Activated T-cell treated with anti-CD3 and anti-CD28 coated beads, Interleukin-2, amount 50 U/mL, for 24 hours (primary cell): ENCODE measurements at regions not wholly inside any gene's neighbourhood (a gene's known extent, or its start where the extent isn't known, plus 50 kb on each side); places are given as distances from the start of the nearest gene placed in this dataset.

ENCODE experiments used
- DNase-seq: peaks from one replicate; pipeline ENCODE4 v3.0.0-alpha.2; 2020
- H3K27ac Mint-ChIP-seq: 2 replicates; pipeline ENCODE4 v1.8.0; 2020; ENCODE audit warnings: mild to moderate bottlenecking, mixed read lengths
- H3K27me3 Mint-ChIP-seq: 2 replicates; pipeline ENCODE4 v1.8.0; 2020; ENCODE audit warnings: mixed read lengths
- H3K36me3 Mint-ChIP-seq: 2 replicates; pipeline ENCODE4 v1.8.0; 2020; ENCODE audit warnings: low read depth, mixed read lengths
- H3K4me1 Mint-ChIP-seq: 2 replicates; pipeline ENCODE4 v1.8.0; 2020; ENCODE audit warnings: low read depth, mixed read lengths
- H3K4me3 Mint-ChIP-seq: 2 replicates; pipeline ENCODE4 v1.8.0; 2020; ENCODE audit warnings: mild to moderate bottlenecking, moderate library complexity, mixed read lengths
- H3K9me3 Mint-ChIP-seq: 2 replicates; pipeline ENCODE4 v1.8.0; 2020; ENCODE audit warnings: mixed read lengths

DNA sequence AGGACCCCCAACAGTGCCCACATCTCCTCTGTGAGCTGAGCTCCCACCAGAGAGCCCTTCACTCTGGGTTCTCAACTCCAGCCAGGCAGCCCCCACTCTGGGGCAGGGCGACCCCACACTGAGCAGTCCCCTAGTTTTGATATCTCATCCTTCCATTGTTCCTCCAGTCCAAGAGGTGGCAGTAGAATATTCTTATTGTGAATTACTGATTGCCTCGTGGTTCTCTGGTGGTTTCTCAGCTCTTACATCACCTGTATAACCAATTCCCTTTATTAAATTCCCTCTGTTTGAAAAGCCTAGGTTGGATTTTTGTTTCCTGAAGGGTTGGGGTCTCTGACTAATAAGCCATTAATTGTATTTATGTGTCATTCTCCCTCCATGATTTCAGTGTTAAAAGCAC lies 407.5 kb downstream of the SETD4 start:
- Mint-ChIP-seq H3K9me3 (no peaks in the 10 kb centered on the region), H3K36me3 (no peaks in the 10 kb centered on the region), H3K27me3 (peaks cover 31% of the 10 kb centered on the region), H3K4me1 (peaks cover 4% of the 10 kb centered on the region), H3K4me3 (no peak overlapping the region), H3K27ac (no peak overlapping the region)
- DNase-seq: no peak

DNA sequence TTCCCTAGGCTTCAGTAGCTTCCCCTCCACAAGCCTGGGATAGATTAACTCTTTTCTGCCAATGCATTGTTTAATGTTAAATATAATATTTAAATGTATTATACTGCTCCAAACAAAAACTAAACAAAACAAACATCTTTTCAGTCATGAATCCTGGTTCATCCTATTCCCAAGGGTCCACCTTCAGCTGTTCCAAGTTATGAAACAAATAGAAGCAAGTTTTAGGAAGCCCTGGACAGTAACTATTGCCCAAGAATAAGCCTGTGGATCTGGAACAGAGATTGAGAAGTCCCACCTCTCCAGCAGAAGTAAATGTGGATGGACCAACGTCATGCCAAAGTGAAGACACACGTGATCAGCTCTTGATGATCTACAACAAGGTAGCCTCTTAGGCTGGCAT lies 408.1 kb downstream of the SETD4 start:
- Mint-ChIP-seq H3K27me3 (peaks cover 33% of the 10 kb centered on the region), H3K36me3 (no peaks in the 10 kb centered on the region), H3K27ac (no peak overlapping the region)

GRCh38 chr21:35651196-35651595 lies 409.1 kb downstream of the SETD4 start:
- H3K9me3 Mint-ChIP-seq: no peaks in the 10 kb centered on the region
- no peaks in the 10 kb centered on the region for H3K36me3 Mint-ChIP-seq
- H3K4me3 Mint-ChIP-seq: no peak overlapping the region
- no peak overlapping the region for H3K27ac Mint-ChIP-seq
- peaks cover 35% of the 10 kb centered on the region for H3K27me3 Mint-ChIP-seq
- DNase-seq: no peak
- H3K4me1 Mint-ChIP-seq: no peaks in the 10 kb centered on the region

More for the DNA sequence above, 408.1 kb downstream of the SETD4 start:
- no peaks in the 10 kb centered on the region for H3K9me3 Mint-ChIP-seq
- no peak for DNase-seq
- H3K4me1 Mint-ChIP-seq: no peaks in the 10 kb centered on the region
- no peak overlapping the region for H3K4me3 Mint-ChIP-seq

GRCh38 chr21:35649186-35649585 lies 411.1 kb downstream of the SETD4 start:
- no peak overlapping the region for H3K27ac Mint-ChIP-seq

DNA sequence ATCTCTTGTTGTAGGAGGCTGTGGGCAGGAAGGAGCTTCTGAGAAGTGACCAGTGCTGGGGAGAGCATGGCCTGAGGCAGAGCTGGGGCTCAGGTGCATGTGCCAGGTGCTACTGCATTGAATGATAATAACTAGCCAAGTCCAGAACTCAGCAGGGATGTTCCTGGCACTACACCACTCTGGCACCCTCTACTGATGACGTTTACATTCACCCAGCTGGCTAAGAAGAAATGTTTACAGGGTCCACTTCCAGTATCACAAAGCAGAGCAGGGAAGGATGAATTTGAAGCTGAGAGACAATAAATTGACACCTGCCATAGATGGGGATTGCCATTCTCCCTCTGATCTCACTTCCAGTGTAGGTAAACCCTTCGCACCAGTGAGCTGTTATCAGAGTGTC lies 411.8 kb downstream of the SETD4 start:
- H3K4me3 Mint-ChIP-seq: no peak overlapping the region
- peaks cover 41% of the 10 kb centered on the region for H3K27me3 Mint-ChIP-seq
- H3K4me1 Mint-ChIP-seq: no peaks in the 10 kb centered on the region
- DNase-seq: no peak
- no peak overlapping the region for H3K27ac Mint-ChIP-seq
- H3K36me3 Mint-ChIP-seq: no peaks in the 10 kb centered on the region
- no peaks in the 10 kb centered on the region for H3K9me3 Mint-ChIP-seq

More at GRCh38 chr21:35649186-35649585, 411.1 kb downstream of the SETD4 start:
- H3K9me3 Mint-ChIP-seq: no peaks in the 10 kb centered on the region
- no peak overlapping the region for H3K4me3 Mint-ChIP-seq
- H3K4me1 Mint-ChIP-seq: no peaks in the 10 kb centered on the region
- peaks cover 39% of the 10 kb centered on the region for H3K27me3 Mint-ChIP-seq
- DNase-seq: no peak
- H3K36me3 Mint-ChIP-seq: no peaks in the 10 kb centered on the region

DNA sequence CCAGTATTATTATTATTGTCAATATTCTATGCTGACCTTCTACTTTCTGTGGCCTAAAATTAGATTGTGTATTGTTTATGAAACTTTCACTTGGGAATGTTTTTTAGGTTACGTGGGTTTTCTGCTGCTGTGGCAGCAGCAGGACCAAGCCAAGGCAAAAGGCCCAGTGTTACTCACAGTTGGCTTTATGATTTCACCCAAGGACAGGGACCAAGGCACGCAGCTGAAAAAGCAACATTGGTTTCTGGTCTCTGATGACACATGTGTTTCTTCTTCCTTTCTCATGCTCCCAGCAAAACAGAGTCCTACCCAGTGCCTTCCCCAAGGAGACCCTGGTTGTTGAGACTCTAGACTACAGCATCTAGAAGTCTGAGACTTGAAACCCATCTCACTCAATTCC lies 413.7 kb downstream of the SETD4 start:
- Mint-ChIP-seq H3K4me1 (no peaks in the 10 kb centered on the region), H3K36me3 (no peaks in the 10 kb centered on the region), H3K9me3 (no peaks in the 10 kb centered on the region)

DNA sequence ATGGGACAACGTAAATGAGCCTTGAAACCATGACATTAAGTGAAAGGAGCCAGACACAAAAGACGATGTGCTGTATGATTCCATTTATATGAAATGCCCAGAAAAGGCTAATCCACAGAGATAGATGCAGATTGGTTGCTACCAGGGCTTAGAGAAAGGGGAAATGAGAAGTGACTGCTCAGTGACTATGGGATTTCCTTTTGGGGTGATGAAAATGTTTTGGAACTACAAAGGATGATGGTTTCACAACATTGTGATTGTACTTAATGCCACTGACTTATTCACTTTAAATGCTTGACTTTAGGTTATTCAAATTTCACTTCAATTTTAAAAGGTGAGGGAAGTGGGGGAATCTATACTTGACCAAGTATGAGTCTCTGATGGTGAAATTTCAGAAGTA lies 414.3 kb downstream of the SETD4 start:
- no peak overlapping the region for H3K4me3 Mint-ChIP-seq
- no peaks in the 10 kb centered on the region for H3K36me3 Mint-ChIP-seq
- no peak for DNase-seq
- no peaks in the 10 kb centered on the region for H3K9me3 Mint-ChIP-seq
- H3K4me1 Mint-ChIP-seq: no peaks in the 10 kb centered on the region
- no peak overlapping the region for H3K27ac Mint-ChIP-seq
- H3K27me3 Mint-ChIP-seq: peaks cover 32% of the 10 kb centered on the region

More for the DNA sequence above, 413.7 kb downstream of the SETD4 start:
- DNase-seq: no peak
- H3K27ac Mint-ChIP-seq: no peak overlapping the region
- H3K4me3 Mint-ChIP-seq: no peak overlapping the region
- peaks cover 38% of the 10 kb centered on the region for H3K27me3 Mint-ChIP-seq

DNA sequence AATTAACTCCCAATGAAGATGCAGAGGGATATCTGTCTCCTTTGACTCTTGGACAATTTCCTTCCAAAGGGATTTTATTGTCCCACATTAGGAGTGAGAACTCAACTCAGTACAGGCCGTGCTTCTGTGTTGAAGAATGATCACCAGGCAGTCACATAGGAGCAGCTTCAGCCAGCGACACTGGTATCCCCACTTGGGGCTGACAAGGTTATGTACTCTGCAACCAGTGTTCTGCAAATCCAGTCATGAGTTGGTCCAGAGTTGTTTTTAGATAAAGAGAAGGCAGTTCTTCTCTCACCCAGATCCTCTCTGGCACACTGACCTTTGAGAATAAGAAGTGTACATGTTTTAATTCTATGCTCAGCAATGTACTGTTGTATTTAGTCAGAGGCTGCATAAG lies 415.8 kb downstream of the SETD4 start:
- DNase-seq: no peak
- no peak overlapping the region for H3K4me3 Mint-ChIP-seq
- no peaks in the 10 kb centered on the region for H3K9me3 Mint-ChIP-seq
- H3K27me3 Mint-ChIP-seq: peaks cover 27% of the 10 kb centered on the region
- no peaks in the 10 kb centered on the region for H3K36me3 Mint-ChIP-seq
- no peak overlapping the region for H3K27ac Mint-ChIP-seq
- no peaks in the 10 kb centered on the region for H3K4me1 Mint-ChIP-seq

DNA sequence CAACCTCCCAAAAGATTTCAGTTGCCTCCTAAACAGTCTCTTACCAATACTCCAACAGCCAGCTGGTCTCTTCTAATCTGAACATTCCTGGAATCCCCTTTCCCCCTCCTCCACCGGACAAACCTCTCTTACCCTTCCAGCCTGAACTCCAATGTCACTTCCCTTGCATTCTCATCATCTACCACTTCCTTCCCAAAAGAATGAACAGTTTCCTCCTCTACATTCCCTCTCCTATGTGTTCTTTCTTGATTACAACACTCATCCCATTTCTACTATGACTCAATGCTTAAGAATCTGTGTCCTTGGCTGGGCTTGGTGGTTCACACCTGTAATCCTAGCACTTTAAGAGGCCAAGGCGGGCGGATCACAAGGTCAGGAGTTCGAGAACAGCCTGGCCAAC lies 417.1 kb downstream of the SETD4 start:
- H3K27me3 Mint-ChIP-seq: peaks cover 24% of the 10 kb centered on the region
- DNase-seq: no peak
- H3K9me3 Mint-ChIP-seq: no peaks in the 10 kb centered on the region
- H3K4me1 Mint-ChIP-seq: no peaks in the 10 kb centered on the region
- H3K27ac Mint-ChIP-seq: no peak overlapping the region
- no peaks in the 10 kb centered on the region for H3K36me3 Mint-ChIP-seq
- no peak overlapping the region for H3K4me3 Mint-ChIP-seq

DNA sequence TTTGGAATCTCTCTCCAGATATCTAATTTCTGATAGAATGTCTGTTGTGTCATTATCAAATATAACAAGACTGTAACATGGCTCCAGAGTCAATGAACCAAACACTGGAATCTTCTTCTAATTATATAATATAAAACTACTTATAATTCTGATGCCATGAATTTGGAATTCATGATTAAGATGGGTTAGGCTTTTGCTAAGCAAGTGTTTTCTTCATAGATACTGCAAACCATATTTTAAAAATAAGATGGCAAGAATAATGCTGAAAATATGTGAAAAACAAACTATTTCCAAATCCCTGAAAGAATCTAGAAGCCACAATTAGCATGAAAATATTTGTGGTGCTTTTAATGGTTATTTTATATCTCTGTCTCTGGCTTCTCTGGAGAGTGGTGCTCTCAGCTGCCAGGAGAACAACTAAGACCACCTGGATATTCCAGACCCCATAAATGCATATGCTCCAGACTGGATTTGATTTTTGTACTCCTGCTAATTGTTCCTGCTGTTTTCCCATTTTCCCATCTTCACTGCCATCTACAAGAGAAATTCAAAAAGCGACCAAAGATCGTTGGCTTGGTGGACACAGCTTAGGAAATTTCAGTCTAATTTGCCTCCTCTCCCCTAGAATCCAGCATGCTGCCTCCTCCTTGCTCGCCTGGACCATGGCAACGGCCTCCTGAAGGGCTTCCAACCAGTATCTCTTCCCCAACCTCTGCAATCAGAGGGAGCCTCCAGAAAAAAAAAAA lies 418.9 kb downstream of the SETD4 start:
- H3K4me1 Mint-ChIP-seq: no peaks in the 10 kb centered on the region

GRCh38 chr21:35637431-35637830 lies 422.9 kb downstream of the SETD4 start:
- H3K4me3 Mint-ChIP-seq: no peak overlapping the region
- peaks cover 23% of the 10 kb centered on the region for H3K27me3 Mint-ChIP-seq
- H3K36me3 Mint-ChIP-seq: no peaks in the 10 kb centered on the region
- H3K4me1 Mint-ChIP-seq: no peaks in the 10 kb centered on the region
- H3K9me3 Mint-ChIP-seq: no peaks in the 10 kb centered on the region
- H3K27ac Mint-ChIP-seq: no peak overlapping the region
- no peak for DNase-seq

More for the DNA sequence above, 418.9 kb downstream of the SETD4 start:
- Mint-ChIP-seq H3K9me3 (no peaks in the 10 kb centered on the region), H3K27ac (no peak overlapping the region), H3K27me3 (peaks cover 28% of the 10 kb centered on the region), H3K4me3 (no peak overlapping the region), H3K36me3 (no peaks in the 10 kb centered on the region)
- DNase-seq: no peak

DNA sequence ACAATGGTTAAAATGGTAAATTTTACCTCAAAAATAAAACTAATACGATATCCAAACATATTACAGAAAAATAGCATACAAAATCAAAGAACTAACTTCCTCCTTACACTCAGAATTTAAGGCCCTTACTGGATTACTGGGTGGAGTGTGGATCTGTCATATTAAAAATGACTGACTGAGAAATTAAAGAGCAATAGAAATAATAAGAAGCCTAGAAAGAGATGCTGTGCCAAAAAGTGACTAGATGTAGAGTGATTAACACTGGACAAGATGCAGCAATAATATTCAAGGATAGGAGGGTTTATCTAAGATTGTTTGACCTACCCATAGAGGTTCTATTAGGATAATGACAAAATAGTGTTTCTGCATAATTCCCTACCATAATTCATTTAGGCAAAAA lies 424.3 kb downstream of the SETD4 start:
- H3K4me1 Mint-ChIP-seq: no peaks in the 10 kb centered on the region
- H3K27ac Mint-ChIP-seq: no peak overlapping the region
- no peak overlapping the region for H3K4me3 Mint-ChIP-seq
- DNase-seq: no peak
- H3K9me3 Mint-ChIP-seq: no peaks in the 10 kb centered on the region
- peaks cover 23% of the 10 kb centered on the region for H3K27me3 Mint-ChIP-seq
- H3K36me3 Mint-ChIP-seq: no peaks in the 10 kb centered on the region

DNA sequence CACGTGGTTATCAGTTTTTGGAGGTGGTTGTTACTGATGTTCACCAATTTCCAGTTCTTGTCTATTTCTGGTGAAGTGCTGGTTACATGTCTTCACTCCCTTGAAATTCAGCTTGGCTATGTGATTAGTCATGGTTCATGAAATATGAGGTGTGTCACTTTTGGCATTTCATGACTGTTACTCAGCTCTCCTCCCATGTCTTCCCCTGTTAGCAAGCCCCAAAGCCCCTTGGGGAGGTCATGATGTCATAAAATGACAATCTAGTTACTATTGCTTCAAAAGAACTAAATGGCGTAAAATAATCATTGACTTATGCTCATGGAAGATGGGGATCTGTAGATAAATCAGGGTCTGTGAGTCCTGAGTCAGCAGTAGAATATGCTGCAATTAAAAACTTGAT lies 425.1 kb downstream of the SETD4 start:
- H3K9me3 Mint-ChIP-seq: no peaks in the 10 kb centered on the region
- peaks cover 21% of the 10 kb centered on the region for H3K27me3 Mint-ChIP-seq
- no peak overlapping the region for H3K27ac Mint-ChIP-seq
- no peak for DNase-seq
- H3K36me3 Mint-ChIP-seq: no peaks in the 10 kb centered on the region
- H3K4me3 Mint-ChIP-seq: no peak overlapping the region
- no peaks in the 10 kb centered on the region for H3K4me1 Mint-ChIP-seq

GRCh38 chr21:35633501-35633900 lies 426.8 kb downstream of the SETD4 start:
- peaks cover 16% of the 10 kb centered on the region for H3K27me3 Mint-ChIP-seq
- H3K9me3 Mint-ChIP-seq: no peaks in the 10 kb centered on the region
- DNase-seq: no peak
- no peaks in the 10 kb centered on the region for H3K4me1 Mint-ChIP-seq
- no peak overlapping the region for H3K4me3 Mint-ChIP-seq
- H3K27ac Mint-ChIP-seq: no peak overlapping the region
- no peaks in the 10 kb centered on the region for H3K36me3 Mint-ChIP-seq

DNA sequence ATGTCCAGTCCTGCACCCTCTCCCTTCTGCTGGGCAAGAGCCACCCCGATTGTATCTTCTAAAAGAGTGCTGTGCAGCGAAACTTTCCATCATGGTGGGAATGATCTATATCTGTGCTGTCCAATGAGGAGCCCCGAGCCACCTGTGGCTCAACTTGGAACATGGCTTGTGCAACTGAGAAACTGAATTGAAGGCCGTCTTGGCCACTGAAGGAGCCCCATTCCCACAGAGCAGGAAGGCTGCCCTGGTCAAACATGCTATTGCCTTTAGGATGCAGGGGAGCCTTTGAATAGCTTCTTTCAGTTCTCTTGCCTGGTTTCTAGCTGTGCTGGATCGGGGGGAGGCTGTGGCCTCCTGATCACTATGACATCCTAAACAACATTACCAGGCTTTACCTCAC lies 427.6 kb downstream of the SETD4 start:
- H3K4me3 Mint-ChIP-seq: no peak overlapping the region
- DNase-seq: no peak
- H3K9me3 Mint-ChIP-seq: no peaks in the 10 kb centered on the region
- H3K36me3 Mint-ChIP-seq: no peaks in the 10 kb centered on the region
- H3K4me1 Mint-ChIP-seq: no peaks in the 10 kb centered on the region
- peaks cover 21% of the 10 kb centered on the region for H3K27me3 Mint-ChIP-seq
- no peak overlapping the region for H3K27ac Mint-ChIP-seq

GRCh38 chr21:35628316-35628715 lies 432.0 kb downstream of the SETD4 start:
- Mint-ChIP-seq H3K27me3 (peaks cover 23% of the 10 kb centered on the region), H3K4me1 (no peaks in the 10 kb centered on the region), H3K9me3 (no peaks in the 10 kb centered on the region), H3K4me3 (no peak overlapping the region), H3K27ac (no peak overlapping the region), H3K36me3 (no peaks in the 10 kb centered on the region)
- DNase-seq: no peak
